Mesothelial cell of epicardium (in vitro differentiated cells): ENCODE measurements at regions not wholly inside any gene's neighbourhood (a gene's known extent, or its start where the extent isn't known, plus 50 kb on each side); places are given as distances from the start of the nearest gene placed in this dataset.
"Not testable (repeated sequence)": the region's sequence is repeated elsewhere in the genome, so short reads cannot be mapped to it uniquely, and the experiment has no call there.

ENCODE experiments used
- DNase-seq, 2 experiments: peaks; one replicate each; pipeline ENCODE4 v3.0.0; 2021; ENCODE audit warnings: low spot score in 2 of 2; ENCODE audit not compliant: unreplicated experiment in 2 of 2
- H3K27ac Mint-ChIP-seq: 2 replicates; pipeline ENCODE4 v1.8.0; 2021; ENCODE audit warnings: mixed read lengths
- H3K27me3 Mint-ChIP-seq: 2 replicates; pipeline ENCODE4 v1.8.0; 2021; ENCODE audit warnings: low read depth, mixed read lengths
- H3K36me3 Mint-ChIP-seq: 2 replicates; pipeline ENCODE4 v1.8.0; 2021; ENCODE audit warnings: mixed read lengths
- H3K4me1 Mint-ChIP-seq: 2 replicates; pipeline ENCODE4 v1.8.0; 2021; ENCODE audit warnings: mixed read lengths
- H3K4me3 Mint-ChIP-seq: 2 replicates; pipeline ENCODE4 v1.8.0; 2021; ENCODE audit warnings: mild to moderate bottlenecking, moderate library complexity, mixed read lengths
- H3K9me3 Mint-ChIP-seq: 2 replicates; pipeline ENCODE4 v1.8.0; 2021; ENCODE audit warnings: mixed read lengths
- TF ChIP-seq, protein P1 (sequence below): fragments of 200-600 bp; sonication (generic); IDR thresholded peaks from one replicate; pipeline ENCODE4 v1.5.0; 2021; ENCODE audit warnings: antibody characterized with exemption; ENCODE audit not compliant: unreplicated experiment

DNA sequence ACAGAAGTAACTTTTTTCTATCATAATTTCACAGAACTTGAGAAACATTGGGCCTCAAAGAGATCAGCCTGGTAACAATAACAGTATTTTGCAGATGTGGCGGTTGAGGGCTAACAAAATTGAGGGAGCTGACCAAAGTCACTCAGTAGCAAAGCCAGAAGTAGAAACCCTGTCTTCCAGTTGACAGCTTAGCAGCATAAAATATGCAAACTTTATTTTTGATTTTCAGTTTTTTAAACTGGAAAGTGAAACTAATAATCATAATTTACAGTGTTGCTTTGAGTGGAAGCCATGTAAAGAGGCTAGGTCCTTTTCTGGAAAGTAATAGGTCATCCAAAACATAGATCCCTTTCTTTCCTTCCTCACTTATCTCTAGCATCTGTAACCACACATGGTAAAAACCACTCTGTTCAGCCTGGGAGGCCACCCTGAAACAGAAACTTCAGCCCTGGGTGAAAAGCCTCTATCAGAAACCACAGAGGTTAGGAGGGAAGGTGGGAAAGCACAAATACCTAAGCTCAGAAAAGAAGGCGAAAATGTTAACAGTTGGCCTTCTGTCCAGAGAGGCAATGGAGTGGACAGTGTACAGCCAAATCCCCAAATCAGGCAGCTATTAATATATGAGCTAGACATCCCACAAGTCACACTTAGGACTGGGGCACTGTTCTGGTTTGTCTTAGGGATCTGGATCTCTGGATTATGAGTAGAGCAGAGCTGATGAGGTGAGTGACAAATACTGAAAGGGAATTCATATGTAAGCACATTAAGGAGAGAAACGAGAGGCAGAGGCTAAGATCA lies 61.1 kb upstream of the ARSJ start:
- H3K27ac Mint-ChIP-seq = no peak overlapping the region
- H3K27me3 Mint-ChIP-seq = no peaks in the 10 kb centered on the region
- no peaks in the 10 kb centered on the region for H3K36me3 Mint-ChIP-seq
- no peak overlapping the region for H3K4me3 Mint-ChIP-seq
- TF ChIP-seq, protein P1, sequence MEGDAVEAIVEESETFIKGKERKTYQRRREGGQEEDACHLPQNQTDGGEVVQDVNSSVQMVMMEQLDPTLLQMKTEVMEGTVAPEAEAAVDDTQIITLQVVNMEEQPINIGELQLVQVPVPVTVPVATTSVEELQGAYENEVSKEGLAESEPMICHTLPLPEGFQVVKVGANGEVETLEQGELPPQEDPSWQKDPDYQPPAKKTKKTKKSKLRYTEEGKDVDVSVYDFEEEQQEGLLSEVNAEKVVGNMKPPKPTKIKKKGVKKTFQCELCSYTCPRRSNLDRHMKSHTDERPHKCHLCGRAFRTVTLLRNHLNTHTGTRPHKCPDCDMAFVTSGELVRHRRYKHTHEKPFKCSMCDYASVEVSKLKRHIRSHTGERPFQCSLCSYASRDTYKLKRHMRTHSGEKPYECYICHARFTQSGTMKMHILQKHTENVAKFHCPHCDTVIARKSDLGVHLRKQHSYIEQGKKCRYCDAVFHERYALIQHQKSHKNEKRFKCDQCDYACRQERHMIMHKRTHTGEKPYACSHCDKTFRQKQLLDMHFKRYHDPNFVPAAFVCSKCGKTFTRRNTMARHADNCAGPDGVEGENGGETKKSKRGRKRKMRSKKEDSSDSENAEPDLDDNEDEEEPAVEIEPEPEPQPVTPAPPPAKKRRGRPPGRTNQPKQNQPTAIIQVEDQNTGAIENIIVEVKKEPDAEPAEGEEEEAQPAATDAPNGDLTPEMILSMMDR = no peak
- peaks cover 5% of the 10 kb centered on the region for H3K4me1 Mint-ChIP-seq
- no peak for DNase-seq
- H3K9me3 Mint-ChIP-seq = peaks cover 3% of the 10 kb centered on the region

DNA sequence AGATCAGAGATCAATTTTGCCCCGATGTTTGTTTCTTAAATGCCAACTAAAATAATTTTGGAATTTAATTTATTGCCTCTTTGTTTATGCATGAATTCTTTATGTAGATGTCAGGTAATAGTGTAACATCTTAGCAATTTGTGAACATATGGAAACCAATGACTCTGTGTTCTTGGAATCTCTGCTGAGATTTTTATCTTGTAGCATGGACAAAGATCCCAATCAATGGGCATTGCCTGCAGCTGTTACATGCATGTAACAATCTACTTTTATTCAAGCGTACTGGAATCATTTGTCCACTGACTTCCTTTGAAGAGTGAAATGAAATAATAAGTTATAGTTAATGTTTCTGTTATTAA lies 61.6 kb upstream of the ARSJ start:
- Mint-ChIP-seq H3K36me3 (no peaks in the 10 kb centered on the region), H3K9me3 (peaks cover 3% of the 10 kb centered on the region), H3K4me3 (no peak overlapping the region), H3K27ac (no peak overlapping the region), H3K27me3 (no peaks in the 10 kb centered on the region), H3K4me1 (peaks cover 5% of the 10 kb centered on the region)
- no peak for DNase-seq
- TF ChIP-seq, protein P1 = no peak

DNA sequence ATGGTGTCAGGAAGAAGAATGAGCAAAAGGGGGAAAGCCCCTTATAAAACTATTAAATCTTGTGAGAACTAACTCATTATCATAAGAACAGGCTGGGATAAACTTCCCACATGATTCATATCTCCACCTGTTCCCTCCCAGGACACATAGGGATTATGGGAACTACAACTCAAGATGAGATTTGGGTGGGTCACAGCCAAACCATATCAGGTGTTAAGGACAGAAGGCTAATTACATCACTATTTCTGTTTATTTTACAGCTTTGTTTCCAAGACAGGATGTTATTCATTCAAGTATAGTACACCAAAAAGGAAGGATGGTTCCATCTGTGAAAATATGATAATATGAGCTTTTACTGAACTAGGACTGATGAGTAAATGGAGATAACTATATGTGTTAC lies 63.7 kb upstream of the ARSJ start:
- no peaks in the 10 kb centered on the region for H3K36me3 Mint-ChIP-seq
- no peak overlapping the region for H3K27ac Mint-ChIP-seq
- no peaks in the 10 kb centered on the region for H3K27me3 Mint-ChIP-seq
- H3K9me3 Mint-ChIP-seq = peaks cover 3% of the 10 kb centered on the region
- TF ChIP-seq, protein P1 = no peak
- H3K4me1 Mint-ChIP-seq = peaks cover 5% of the 10 kb centered on the region
- H3K4me3 Mint-ChIP-seq = no peak overlapping the region
- DNase-seq = no peak

DNA sequence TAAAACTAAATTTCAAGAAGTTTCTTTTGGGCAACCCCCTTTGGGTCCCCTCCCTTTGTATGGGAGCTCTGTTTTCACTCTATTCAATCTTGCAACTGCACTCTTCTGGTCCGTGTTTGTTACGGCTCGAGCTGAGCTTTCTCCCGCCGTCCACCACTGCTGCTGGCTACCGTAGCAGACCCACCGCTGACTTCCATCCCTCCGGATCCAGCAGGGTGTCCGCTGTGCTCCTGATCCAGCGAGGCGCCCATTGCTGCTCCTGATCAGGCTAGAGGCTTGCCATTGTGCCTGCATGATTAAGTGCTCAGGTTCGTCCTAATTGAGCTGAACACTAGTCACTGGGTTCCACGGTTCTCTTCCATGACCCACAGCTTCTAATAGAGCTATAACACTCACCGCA lies 64.9 kb upstream of the ARSJ start:
- not testable (repeated sequence) for DNase-seq, H3K27ac Mint-ChIP-seq, H3K36me3 Mint-ChIP-seq, H3K4me1 Mint-ChIP-seq, H3K9me3 Mint-ChIP-seq, H3K4me3 Mint-ChIP-seq, H3K27me3 Mint-ChIP-seq

DNA sequence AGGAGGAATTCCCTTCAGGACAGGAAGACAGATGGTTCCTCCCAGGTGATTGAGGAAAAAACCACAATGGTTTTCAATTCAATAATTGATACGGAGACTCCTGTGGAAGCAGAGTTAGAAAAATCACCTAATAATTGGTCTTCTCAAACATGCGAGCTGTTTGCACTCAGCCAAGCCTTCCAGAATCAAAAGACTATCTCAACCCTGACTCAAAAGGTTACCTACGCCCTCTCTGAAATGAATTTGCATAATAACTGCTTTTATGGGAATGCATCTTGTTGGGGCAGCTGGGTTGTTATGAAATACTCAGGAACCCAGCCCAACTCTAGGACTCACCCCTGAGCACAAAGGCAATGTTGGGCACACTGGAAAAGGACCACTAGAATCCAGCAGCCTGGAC lies 66.9 kb upstream of the ARSJ start:
- Mint-ChIP-seq H3K4me1 (no peaks in the 10 kb centered on the region), H3K36me3 (no peaks in the 10 kb centered on the region), H3K27me3 (no peaks in the 10 kb centered on the region), H3K9me3 (peaks cover 3% of the 10 kb centered on the region), H3K27ac (no peak overlapping the region), H3K4me3 (no peak overlapping the region)
- TF ChIP-seq, protein P1 = no peak
- DNase-seq = no peak

DNA sequence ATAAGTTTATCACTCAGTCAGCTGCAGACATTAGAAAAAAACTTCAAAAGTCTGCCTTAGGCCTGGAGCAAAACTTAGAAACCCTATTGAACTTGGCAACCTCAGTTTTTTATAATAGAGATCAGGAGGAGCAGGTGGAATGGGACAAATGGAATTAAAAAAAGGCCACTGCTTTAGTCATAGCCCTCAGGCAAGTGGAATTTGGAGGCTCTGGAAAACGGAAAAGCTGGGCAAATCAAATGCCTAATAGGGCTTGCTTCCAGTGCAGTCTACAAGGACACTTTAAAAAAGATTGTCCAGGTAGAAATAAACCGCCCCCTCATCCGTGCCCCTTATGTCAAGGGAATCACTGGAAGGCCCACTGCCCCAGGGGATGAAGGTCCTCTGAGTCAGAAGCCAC lies 68.7 kb upstream of the ARSJ start:
- H3K4me1 Mint-ChIP-seq, H3K27me3 Mint-ChIP-seq, DNase-seq, H3K9me3 Mint-ChIP-seq, H3K27ac Mint-ChIP-seq, H3K4me3 Mint-ChIP-seq, H3K36me3 Mint-ChIP-seq: not testable (repeated sequence)

DNA sequence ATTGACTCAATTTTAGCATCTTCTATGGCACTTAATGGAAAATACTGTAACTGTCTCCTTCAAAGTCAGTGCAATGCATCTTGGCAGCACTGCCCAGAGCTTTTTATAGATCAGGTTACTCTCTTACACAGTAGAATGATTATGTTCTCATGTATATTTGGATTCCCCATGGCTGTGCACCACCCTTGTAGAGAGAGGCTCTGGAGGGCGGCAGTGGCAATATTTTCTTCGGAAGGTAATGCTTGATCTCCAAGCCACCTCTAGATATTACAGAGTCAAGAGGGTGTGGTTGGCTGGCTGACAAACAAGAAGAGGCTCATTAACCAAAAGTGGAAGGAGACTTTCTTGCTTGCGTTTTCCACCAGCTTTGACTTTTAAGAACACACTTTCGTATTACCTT lies 72.8 kb upstream of the ARSJ start:
- peaks cover under 1% of the 10 kb centered on the region for H3K36me3 Mint-ChIP-seq
- no peak overlapping the region for H3K4me3 Mint-ChIP-seq

More for the DNA sequence above, 72.8 kb upstream of the ARSJ start:
- no peak for DNase-seq
- no peaks in the 10 kb centered on the region for H3K27me3 Mint-ChIP-seq
- H3K27ac Mint-ChIP-seq = no peak overlapping the region
- TF ChIP-seq, protein P1 = no peak
- peaks cover 33% of the 10 kb centered on the region for H3K9me3 Mint-ChIP-seq
- no peaks in the 10 kb centered on the region for H3K4me1 Mint-ChIP-seq
